Activated T-helper 2 cell treated with anti-CD3 and anti-CD28 coated beads, Interferon-gamma antibody, Interleukin-2, Interleukin-4, amounts not matched to agents 10 μg/mL and 5 μg/mL and 100 μg/mL, durations not matched to agents 14 hours and 24 hours and 36 hours (primary cell): ENCODE measurements at regions not wholly inside any gene's neighbourhood (a gene's known extent, or its start where the extent isn't known, plus 50 kb on each side); places are given as distances from the start of the nearest gene placed in this dataset.
"Not testable (repeated sequence)": the region's sequence is repeated elsewhere in the genome, so short reads cannot be mapped to it uniquely, and the experiment has no call there.

Experiments
- DNase-seq: peaks from one replicate; pipeline ENCODE4 v3.0.0; 2021; ENCODE audit warnings: low spot score
- H3K27ac Mint-ChIP-seq: one replicate; pipeline ENCODE4 v1.8.0; 2021; ENCODE audit warnings: mixed read lengths
- H3K27me3 Mint-ChIP-seq: one replicate; pipeline ENCODE4 v1.8.0; 2021; ENCODE audit warnings: low read depth, mixed read lengths
- H3K36me3 Mint-ChIP-seq: one replicate; pipeline ENCODE4 v1.8.0; 2021; ENCODE audit warnings: low read depth, mixed read lengths
- H3K4me1 Mint-ChIP-seq: one replicate; pipeline ENCODE4 v1.8.0; 2021; ENCODE audit warnings: low read depth, mixed read lengths
- H3K4me3 Mint-ChIP-seq: one replicate; pipeline ENCODE4 v1.8.0; 2021; ENCODE audit warnings: low read depth, mild to moderate bottlenecking, moderate library complexity, mixed read lengths
- H3K9me3 Mint-ChIP-seq: one replicate; pipeline ENCODE4 v1.8.0; 2021; ENCODE audit warnings: mixed read lengths
- intact Hi-C: fragments of 100-400 bp; cut with micrococcal nuclease; formaldehyde crosslinking; loops from one replicate; pipeline ENCODE4 v1.15.1; 2023

DNA sequence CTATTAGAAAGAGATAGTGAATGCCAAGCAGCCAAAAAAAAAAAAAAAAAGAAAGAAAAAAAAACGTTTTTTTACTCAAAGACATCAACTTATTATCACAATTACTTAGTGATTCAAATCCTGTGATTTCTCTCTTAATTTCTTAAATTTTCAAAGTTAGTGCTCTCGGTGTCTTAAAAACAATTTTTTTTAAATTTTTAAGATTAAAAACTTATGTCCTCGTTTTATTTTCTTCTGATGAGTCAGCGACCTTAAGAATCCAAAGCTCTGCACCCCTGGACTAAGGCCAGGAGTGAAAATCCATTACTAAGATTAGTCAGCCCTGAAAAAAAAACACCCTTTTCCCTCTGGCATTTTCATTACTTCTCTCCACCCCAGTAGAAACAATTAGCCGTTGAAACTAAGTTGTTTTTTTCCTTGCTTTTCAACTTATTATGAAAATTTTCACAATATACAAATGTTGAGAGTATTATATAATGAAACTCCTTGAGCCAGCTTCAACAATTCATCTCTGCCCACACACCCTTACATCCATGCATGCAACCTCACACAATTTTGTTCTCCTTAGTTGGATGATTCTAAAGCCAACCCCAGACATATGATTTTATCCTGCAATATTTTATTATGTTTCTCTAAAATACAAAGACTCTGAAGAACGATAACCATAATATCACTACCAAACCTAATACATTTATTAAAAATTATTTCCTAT lies 85.6 kb upstream of the CARMIL1 start:
- H3K4me3 Mint-ChIP-seq: no peak overlapping the region
- no peaks in the 10 kb centered on the region for H3K9me3 Mint-ChIP-seq
- H3K27me3 Mint-ChIP-seq: peaks cover 18% of the 10 kb centered on the region
- intact Hi-C loops: no loop called here
- no peak for DNase-seq
- no peak overlapping the region for H3K27ac Mint-ChIP-seq
- peaks cover 2% of the 10 kb centered on the region for H3K4me1 Mint-ChIP-seq
- H3K36me3 Mint-ChIP-seq: no peaks in the 10 kb centered on the region

DNA sequence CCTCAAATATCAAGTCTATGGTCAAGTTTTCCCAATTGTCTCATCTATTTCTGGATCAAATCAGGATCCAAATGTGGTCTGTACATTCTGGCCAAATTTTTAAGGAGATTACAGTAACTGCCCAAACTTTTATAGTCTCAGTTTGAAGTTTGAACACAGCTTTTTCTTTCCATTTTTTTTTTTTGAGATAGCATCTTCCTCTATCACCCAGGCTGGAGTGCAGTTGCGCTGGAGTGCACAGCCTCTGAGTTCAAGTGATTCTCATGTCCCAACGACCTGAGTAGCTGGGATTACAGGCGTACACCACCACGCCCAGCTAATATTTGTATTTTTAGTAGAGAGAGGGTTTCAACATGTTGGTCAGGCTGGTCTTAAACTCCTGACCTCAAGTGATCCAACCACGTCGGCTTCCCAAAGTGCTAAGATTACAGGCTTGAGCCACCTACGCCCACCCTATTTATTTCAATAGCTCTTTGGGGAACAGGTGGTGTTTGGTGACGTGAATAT lies 84.9 kb upstream of the CARMIL1 start:
- no peaks in the 10 kb centered on the region for H3K36me3 Mint-ChIP-seq
- no peak overlapping the region for H3K27ac Mint-ChIP-seq
- intact Hi-C loops: no loop called here
- no peak overlapping the region for H3K4me3 Mint-ChIP-seq
- peaks cover 2% of the 10 kb centered on the region for H3K4me1 Mint-ChIP-seq
- H3K9me3 Mint-ChIP-seq: no peaks in the 10 kb centered on the region
- DNase-seq: no peak
- H3K27me3 Mint-ChIP-seq: peaks cover 18% of the 10 kb centered on the region

DNA sequence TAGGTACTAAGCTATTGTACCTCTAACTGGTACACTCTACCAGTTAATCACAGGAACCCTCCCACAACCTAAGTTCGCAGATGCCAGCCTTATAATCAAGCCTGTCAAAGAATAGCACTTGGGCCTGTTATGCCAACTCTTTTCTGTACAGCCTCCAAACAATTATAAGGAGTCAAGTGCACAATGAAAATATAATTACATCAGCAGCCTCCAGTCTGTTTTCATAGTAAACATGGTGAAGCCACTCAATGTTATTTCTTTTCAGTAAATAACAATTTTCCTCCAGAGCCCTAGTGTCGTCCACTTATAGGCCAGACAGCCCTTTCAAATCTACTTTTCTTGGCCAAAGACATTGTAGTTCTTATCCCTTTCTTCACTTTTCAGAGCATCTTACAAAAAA lies 82.7 kb upstream of the CARMIL1 start:
- no peaks in the 10 kb centered on the region for H3K36me3 Mint-ChIP-seq
- H3K27ac Mint-ChIP-seq: no peak overlapping the region
- no peak for DNase-seq
- no peak overlapping the region for H3K4me3 Mint-ChIP-seq
- peaks cover 2% of the 10 kb centered on the region for H3K4me1 Mint-ChIP-seq
- H3K27me3 Mint-ChIP-seq: peaks cover 16% of the 10 kb centered on the region
- intact Hi-C loops: no loop called here
- no peaks in the 10 kb centered on the region for H3K9me3 Mint-ChIP-seq

DNA sequence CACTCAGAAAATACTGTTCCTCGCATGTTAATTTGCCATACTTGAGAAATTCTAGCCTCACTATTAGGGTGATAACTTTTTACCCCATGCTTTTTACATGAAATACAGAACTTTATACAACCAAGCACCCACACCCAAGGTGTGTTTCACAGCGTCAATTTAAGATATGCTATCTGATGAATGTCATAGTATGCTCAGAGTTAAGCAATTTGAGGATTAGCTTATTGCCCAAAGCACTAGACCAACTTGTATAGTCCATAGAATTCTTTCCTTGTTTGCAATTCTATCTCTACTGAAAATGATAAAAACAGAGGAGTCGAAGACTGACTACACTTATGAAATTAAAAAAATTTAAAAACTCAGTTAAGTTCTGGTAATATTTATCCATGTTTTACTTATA lies 82.1 kb upstream of the CARMIL1 start:
- no peaks in the 10 kb centered on the region for H3K9me3 Mint-ChIP-seq
- H3K36me3 Mint-ChIP-seq: no peaks in the 10 kb centered on the region
- H3K4me3 Mint-ChIP-seq: no peak overlapping the region
- no peak overlapping the region for H3K27ac Mint-ChIP-seq
- H3K4me1 Mint-ChIP-seq: peaks cover 2% of the 10 kb centered on the region
- H3K27me3 Mint-ChIP-seq: peaks cover 13% of the 10 kb centered on the region
- intact Hi-C loops: no loop called here
- DNase-seq: no peak

DNA sequence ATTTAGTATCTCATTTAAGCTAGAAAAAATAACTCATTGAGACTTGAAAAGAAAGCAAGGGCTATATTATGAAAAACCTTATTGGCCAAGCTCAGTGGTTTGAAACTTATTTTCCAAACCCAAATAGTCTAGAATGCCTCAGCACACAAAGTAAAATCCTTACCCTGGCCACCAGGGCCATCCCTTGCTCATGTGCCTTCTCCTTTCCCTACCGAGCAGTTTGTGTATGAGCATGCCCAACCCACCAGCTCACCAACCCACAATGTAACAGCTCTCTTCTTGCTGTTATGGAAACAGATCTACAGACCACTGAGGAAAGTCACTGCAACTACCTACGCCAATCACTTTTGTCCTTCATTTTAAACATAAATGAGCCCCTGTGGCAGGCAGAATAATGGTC lies 79.6 kb upstream of the CARMIL1 start:
- peaks cover 9% of the 10 kb centered on the region for H3K27me3 Mint-ChIP-seq
- H3K9me3 Mint-ChIP-seq: peaks cover 5% of the 10 kb centered on the region
- no peaks in the 10 kb centered on the region for H3K36me3 Mint-ChIP-seq
- intact Hi-C loops: no loop called here
- no peak for DNase-seq
- peaks cover 2% of the 10 kb centered on the region for H3K4me1 Mint-ChIP-seq
- no peak overlapping the region for H3K27ac Mint-ChIP-seq
- H3K4me3 Mint-ChIP-seq: no peak overlapping the region

DNA sequence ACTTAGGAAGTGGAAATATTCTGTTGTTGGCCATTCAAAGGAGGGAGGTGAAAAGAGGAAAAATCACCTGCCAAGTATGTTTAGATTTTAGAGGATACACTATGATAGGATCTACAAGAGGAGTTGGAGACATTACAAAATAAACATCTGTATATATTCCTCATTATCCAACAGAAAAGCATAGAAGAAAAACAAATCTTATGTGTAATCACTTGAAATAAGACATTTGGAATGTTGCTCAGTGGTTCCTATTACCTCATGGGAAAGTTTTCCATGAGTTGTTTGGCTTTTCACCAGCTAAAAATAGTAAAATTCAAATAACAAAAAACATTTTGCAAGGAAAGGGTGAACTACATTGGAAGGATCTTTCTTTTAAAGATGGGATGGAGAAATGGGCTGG lies 76.7 kb upstream of the CARMIL1 start:
- no peak for DNase-seq
- Mint-ChIP-seq H3K9me3 (peaks cover 23% of the 10 kb centered on the region), H3K4me3 (no peak overlapping the region), H3K4me1 (no peaks in the 10 kb centered on the region), H3K27me3 (peaks cover 12% of the 10 kb centered on the region), H3K27ac (no peak overlapping the region), H3K36me3 (no peaks in the 10 kb centered on the region)
- intact Hi-C loops: no loop called here

DNA sequence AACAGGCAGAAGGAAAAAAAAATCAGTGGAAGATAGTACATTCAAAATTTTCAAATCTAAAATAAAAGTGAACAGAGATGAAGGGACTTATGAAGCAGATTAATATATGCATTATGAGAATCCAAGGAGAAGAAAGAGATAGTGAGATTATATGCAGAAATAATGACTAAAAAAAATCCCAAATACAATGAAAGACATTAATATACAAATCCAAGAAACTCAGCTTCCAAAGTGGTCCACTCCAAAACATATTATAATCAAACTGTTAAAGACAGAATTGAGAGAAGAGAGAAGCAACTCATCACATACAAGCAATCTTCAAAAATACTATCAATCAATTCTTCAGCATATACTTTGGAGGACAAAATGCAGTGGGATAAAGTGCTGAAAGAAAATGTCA lies 73.5 kb upstream of the CARMIL1 start:
- Mint-ChIP-seq H3K27ac (no peak overlapping the region), H3K4me3 (no peak overlapping the region), H3K36me3 (no peaks in the 10 kb centered on the region), H3K27me3 (peaks cover 30% of the 10 kb centered on the region), H3K9me3 (peaks cover 33% of the 10 kb centered on the region), H3K4me1 (no peaks in the 10 kb centered on the region)
- no peak for DNase-seq
- intact Hi-C loops: no loop called here

DNA sequence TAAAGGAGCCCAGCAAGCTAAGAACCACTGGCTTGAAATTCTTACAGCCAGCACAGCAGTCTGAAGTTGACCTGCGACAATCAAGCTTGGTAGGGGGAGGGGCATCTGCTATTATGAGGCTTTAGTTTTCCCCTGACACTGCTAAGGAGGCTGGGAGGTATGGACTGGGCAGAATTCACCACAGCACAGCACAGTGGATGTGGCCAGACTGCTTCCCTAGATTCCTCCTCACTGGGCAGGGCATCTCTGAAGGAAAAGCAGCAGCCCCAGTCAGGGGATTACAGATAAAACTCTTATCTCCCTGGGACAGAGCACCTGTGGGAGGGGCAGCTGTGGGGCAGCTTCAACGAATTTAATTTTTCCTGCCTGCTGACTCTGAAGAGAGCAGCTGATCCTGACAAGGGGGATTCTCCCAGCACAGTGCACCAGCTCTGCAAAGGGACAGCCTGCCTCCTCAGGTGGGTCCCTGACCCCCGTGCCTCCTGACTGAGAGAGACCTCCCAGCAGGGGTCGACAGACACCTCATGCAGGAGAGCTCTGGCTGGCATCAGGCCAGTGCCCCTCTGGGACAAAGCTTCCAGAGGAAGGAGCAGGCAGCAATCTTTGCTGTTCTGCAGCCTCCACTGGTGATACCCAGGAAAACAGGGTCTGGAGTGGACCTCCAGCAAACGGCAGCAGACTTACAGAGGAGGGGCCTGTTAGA lies 71.6 kb upstream of the CARMIL1 start:
- DNase-seq, H3K4me3 Mint-ChIP-seq, H3K36me3 Mint-ChIP-seq, intact Hi-C loops, H3K27ac Mint-ChIP-seq, H3K4me1 Mint-ChIP-seq: not testable (repeated sequence)
- Mint-ChIP-seq H3K9me3 (peaks cover 40% of the 10 kb centered on the region), H3K27me3 (peaks cover 35% of the 10 kb centered on the region)

DNA sequence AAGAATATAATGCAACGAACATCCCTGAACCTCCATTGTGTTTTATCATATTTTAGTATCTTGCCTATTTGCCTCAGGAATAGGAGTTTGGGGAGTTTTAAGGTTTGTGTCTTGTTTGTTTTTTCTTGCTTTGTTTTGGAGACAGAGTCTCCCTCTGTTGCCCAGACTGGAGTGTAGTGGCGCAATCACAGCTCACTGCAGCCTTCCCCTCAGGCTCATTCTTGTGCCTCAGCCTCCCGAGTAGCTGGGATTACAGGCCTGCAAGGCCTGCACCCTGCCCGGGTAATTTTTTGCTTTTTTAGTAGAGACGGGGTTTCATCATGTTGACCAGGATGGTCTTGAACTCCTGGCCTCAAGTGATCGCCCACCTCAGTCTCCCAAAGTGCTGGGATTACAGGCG lies 63.3 kb upstream of the CARMIL1 start:
- intact Hi-C loops: no loop called here
- DNase-seq: no peak
- H3K9me3 Mint-ChIP-seq: peaks cover 6% of the 10 kb centered on the region
- H3K27ac Mint-ChIP-seq: no peak overlapping the region
- peaks cover 7% of the 10 kb centered on the region for H3K27me3 Mint-ChIP-seq
- no peaks in the 10 kb centered on the region for H3K4me1 Mint-ChIP-seq
- H3K4me3 Mint-ChIP-seq: no peak overlapping the region
- no peaks in the 10 kb centered on the region for H3K36me3 Mint-ChIP-seq

DNA sequence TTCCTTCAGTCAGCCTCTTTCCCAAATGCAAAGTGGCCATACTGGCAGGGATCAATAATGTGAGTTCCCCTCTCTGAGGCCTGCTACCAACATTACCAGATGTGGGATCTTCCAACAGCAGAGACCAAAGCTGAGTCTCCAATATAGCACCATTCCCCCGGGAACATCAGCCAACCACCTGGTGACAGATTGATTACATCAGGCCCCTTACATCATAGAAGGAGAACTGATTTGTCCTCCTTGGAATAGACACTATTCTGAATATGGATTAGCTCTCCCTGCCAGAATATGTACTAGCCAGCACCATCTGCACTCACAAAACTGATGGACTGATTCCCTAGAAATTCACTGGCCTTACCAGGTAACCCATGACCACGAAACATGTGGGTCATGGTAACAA lies 61.9 kb upstream of the CARMIL1 start:
- no peaks in the 10 kb centered on the region for H3K4me1 Mint-ChIP-seq
- peaks cover under 1% of the 10 kb centered on the region for H3K9me3 Mint-ChIP-seq
- H3K27ac Mint-ChIP-seq: no peak overlapping the region
- DNase-seq: no peak
- H3K27me3 Mint-ChIP-seq: peaks cover 2% of the 10 kb centered on the region
- intact Hi-C loops: no loop called here
- H3K36me3 Mint-ChIP-seq: no peaks in the 10 kb centered on the region
- no peak overlapping the region for H3K4me3 Mint-ChIP-seq

DNA sequence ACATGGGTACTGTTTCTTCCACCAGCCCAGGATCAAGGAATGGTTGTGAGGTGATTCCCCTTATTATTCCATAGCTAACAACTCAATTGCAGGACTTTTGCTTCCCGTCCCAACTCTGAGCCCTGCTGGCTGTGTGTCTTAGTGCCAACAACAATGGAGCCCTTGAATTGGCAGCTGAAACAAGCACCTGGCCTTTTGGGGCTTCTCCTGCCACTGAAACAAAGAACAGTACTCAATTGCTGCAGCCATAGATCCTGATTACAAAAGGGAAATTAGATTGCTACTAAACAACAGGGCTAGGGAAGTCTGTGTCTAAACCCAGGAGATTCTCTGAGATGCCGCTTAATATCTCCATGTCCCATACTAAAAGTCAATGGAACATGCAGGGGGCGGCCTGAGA lies 61.3 kb upstream of the CARMIL1 start:
- intact Hi-C loops: no loop called here
- Mint-ChIP-seq H3K4me3 (no peak overlapping the region), H3K4me1 (no peaks in the 10 kb centered on the region), H3K9me3 (no peaks in the 10 kb centered on the region), H3K27ac (no peak overlapping the region), H3K27me3 (peaks cover 2% of the 10 kb centered on the region), H3K36me3 (no peaks in the 10 kb centered on the region)
- DNase-seq: no peak

DNA sequence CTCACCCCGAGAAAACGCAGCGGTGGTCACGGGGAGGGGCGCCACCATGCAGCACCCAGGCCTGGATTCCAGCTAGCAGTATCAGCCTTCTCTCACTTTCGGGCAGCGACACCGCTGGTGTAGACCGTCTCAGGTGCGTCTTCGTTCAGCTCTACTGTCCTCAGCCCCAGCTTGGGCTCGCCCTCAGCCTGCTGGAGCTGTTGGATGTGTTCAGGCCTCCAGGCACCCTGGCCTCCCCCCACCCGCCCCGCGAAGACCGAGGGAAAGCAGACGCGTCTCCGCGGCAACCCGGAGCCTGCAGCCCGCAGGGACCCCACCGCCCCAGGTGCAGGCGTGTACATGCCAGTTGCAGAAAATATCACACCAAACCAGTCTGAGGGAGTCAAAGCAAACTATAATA lies 60.8 kb upstream of the CARMIL1 start:
- Mint-ChIP-seq H3K4me3 (no peak overlapping the region), H3K4me1 (peaks cover 2% of the 10 kb centered on the region), H3K27ac (no peak overlapping the region), H3K9me3 (no peaks in the 10 kb centered on the region), H3K36me3 (no peaks in the 10 kb centered on the region), H3K27me3 (peaks cover 2% of the 10 kb centered on the region)
- DNase-seq: no peak
- intact Hi-C loops: no loop called here

DNA sequence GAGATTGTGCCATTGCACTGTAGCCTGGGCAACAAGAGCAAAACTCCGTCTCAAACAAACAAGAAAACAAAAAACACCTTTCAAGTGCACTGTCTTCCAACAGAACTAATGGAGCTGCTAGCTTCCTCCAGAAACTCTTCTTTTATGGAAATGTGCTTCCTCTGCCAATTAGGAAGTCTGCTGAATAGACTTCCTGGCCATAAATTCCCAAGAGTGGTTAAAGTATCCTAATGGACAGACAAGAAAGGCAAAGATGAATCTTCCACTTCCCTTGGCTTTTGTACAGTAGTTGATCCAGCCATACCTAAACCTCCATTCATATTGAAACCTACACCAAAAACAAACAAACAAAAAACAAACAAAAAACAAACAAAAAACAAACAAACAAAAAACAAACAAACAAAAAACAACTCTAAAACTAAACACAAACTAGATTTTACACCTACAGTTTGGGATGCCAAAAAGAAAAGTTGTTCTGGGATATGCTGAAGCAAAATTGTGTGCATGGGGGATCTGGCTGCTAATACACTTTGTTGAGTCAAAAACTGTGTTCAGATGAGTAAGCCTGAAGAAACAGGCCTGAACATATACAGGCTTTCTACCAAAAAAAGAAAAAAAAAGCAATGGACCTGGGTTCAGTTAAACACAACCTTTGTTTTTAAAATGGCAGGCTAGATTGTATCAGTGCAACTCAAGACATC lies 59.8 kb upstream of the CARMIL1 start:
- Mint-ChIP-seq H3K4me3 (no peak overlapping the region), H3K27ac (no peak overlapping the region), H3K27me3 (peaks cover 2% of the 10 kb centered on the region), H3K36me3 (no peaks in the 10 kb centered on the region), H3K9me3 (no peaks in the 10 kb centered on the region), H3K4me1 (peaks cover 12% of the 10 kb centered on the region)
- intact Hi-C loops: no loop called here
- DNase-seq: no peak
